Ovary (tissue), 7 donors: ENCODE measurements at regions not wholly inside any gene's neighbourhood (a gene's known extent, or its start where the extent isn't known, plus 50 kb on each side); places are given as distances from the start of the nearest gene placed in this dataset.

Experiments used
- DNase-seq, 5 donors: peaks; one replicate each; pipeline ENCODE4 v3.0.0-alpha.2; 2019 to 2020
- H3K27ac ChIP-seq, 2 donors: fragments of 200-600 bp; one replicate each; pipeline versions ENCODE4 v1.5.1 to v1.8.0; 2019 to 2022
- H3K27me3 ChIP-seq: fragments of 200-600 bp; one replicate; pipeline ENCODE4 v1.8.0; 2022
- H3K36me3 ChIP-seq: fragments of 200-600 bp; sonication (generic); one replicate; pipeline ENCODE4 v1.5.1; 2019
- H3K4me1 ChIP-seq: one replicate; pipeline ENCODE4 v1.8.1; 2013; ENCODE audit warnings: mild to moderate bottlenecking, moderate library complexity; ENCODE audit not compliant: insufficient read depth
- H3K4me3 ChIP-seq: fragments of 200-600 bp; sonication (generic); one replicate; pipeline ENCODE4 v1.5.1; 2017
- H3K9me3 ChIP-seq, 2 donors: fragments of 200-600 bp in 1 of 2; sonication (generic) in 1 of 2; one replicate each; pipeline versions ENCODE4 v1.5.1 to v1.8.1; 2013 to 2019; ENCODE audit warnings: mild to moderate bottlenecking in 1 of 2, moderate library complexity in 1 of 2
- EP300 ChIP-seq: sonication (generic); formaldehyde crosslinking; IDR thresholded peaks from one replicate; pipeline ENCODE4 v1.6.1; 2017; ENCODE audit warnings: antibody characterized with exemption
- POLR2A ChIP-seq: fragments of 450-650 bp; IDR thresholded peaks from one replicate; pipeline ENCODE4 v1.6.1; 2017; ENCODE audit warnings: antibody characterized with exemption, mild to moderate bottlenecking, moderate library complexity
- WGBS, 3 donors: extraction: QIAGEN DNeasy Blood & Tissue Kit in 1 of 3; methylation state at CpG; one replicate each; pipeline versions ENCODE4 v1.1.5 to v1.1.7; 2013 to 2017; 5-methylcytosine and 5-hydroxymethylcytosine counted together
- intact Hi-C, 4 donors: fragments of 100-400 bp; cut with DNase I; formaldehyde crosslinking; loops; one replicate each; pipeline versions ENCODE4 v1.11.0 to v1.15.1; 2022 to 2023
- TF ChIP-seq, protein P1 (sequence below), 3 donors: fragments of 450-650 bp in 2 of 3; fragments of 200-600 bp in 1 of 3; IDR thresholded peaks; one replicate each; pipeline versions ENCODE4 v1.5.1 to v1.8.0; 2016 to 2022; ENCODE audit warnings: antibody characterized with exemption in 3 of 3, mild to moderate bottlenecking in 1 of 3
- donor health status: DM: no; HTN: no; CAD: no; lungs with moderate emphysema.
- donor health status: DM: no; HTN: no; CAD: no.
- donor health status: Bipolar disorder and iron deficiency.
- donor health status: DM: no; HTN: no; CAD: no.
- donor health status: DM: yes; HTN: yes; CAD: no.

DNA sequence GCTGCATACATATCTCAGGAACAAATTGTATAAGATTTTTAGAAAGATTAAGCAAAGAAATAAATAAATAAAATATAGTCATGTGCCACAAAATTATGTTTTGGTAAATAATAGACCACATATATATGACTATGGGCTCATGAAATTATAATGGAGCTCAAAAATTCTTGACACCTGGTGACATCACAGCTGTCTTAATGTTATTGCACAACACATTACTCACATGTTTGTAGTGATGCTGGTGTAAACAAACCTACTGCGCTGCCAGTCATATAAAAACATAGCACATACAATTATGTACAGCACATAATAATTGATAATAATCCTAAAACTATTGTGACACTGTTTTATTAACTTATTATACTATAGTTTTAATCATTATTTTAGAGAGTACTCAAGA lies 1159.1 kb downstream of the SI start:
- Histone ChIP-seq H3K36me3 (no peaks in the 10 kb centered on the region), H3K9me3 (no peaks in the 10 kb centered on the region), H3K27me3 (no peaks in the 10 kb centered on the region), H3K4me1 (no peaks in the 10 kb centered on the region), H3K4me3 (no peak overlapping the region), H3K27ac (no peak overlapping the region)
- intact Hi-C loops, result loop anchor here in 1 of 4 donors (10.0 kb wide), 1 partner anchor 476 kb away; no protein-coding TSS in a partner anchor
- 90 to 95% (median 90%) methylated on average over 1 of the region's 1 CpG for WGBS, 3 donors
- TF ChIP-seq POLR2A (no peak), EP300 (no peak)
- TF ChIP-seq, protein P1, sequence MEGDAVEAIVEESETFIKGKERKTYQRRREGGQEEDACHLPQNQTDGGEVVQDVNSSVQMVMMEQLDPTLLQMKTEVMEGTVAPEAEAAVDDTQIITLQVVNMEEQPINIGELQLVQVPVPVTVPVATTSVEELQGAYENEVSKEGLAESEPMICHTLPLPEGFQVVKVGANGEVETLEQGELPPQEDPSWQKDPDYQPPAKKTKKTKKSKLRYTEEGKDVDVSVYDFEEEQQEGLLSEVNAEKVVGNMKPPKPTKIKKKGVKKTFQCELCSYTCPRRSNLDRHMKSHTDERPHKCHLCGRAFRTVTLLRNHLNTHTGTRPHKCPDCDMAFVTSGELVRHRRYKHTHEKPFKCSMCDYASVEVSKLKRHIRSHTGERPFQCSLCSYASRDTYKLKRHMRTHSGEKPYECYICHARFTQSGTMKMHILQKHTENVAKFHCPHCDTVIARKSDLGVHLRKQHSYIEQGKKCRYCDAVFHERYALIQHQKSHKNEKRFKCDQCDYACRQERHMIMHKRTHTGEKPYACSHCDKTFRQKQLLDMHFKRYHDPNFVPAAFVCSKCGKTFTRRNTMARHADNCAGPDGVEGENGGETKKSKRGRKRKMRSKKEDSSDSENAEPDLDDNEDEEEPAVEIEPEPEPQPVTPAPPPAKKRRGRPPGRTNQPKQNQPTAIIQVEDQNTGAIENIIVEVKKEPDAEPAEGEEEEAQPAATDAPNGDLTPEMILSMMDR (IDR thresholded peaks at IDR 0.05), result no peak
- no peak for DNase-seq

DNA sequence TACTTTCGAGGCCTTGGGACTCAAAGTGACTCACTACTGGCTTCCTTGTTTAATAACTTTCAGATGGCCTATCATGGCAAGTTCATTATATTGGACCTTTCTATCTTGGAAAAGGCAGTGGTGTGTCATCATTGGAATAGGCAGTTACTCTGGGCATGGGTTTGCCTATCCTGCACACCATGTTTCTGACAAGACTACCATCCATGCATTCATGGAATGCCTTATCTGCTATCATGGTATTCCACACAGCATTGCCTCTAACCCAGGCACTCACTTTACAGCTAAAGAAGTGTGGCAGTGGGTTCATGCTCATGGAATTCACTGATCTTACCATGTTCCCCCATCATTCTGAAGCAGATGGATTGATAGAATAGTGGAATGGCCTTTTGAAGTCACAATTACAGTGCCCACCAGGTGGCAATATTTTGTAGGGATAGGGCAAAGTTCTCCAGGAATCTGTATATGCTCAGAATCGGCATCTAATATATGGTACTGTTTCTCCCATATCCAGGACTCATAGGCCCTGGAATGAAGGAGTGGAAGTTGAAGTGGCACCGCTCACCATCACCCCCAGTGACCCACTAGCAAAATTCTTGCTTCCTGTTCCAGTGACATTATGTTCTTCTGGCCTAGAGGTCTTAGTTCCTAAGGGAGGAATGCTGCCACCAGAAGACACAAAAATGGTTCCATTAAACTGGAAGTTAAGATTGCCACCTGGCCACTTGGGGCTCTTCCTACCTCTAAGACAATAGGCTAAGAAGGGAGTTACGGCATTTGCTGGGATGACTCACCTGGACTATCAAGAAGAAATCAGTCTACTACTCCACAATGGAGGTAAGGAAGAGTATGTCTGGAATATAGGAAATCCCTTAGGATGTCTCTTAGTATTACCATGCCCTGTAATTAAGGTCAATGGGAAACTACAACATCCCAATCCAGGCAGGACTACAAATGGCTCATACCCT lies 1161.4 kb downstream of the SI start:
- Histone ChIP-seq H3K4me1 (no peaks in the 10 kb centered on the region), H3K36me3 (no peaks in the 10 kb centered on the region), H3K9me3 (no peaks in the 10 kb centered on the region), H3K27me3 (no peaks in the 10 kb centered on the region), H3K4me3 (no peak overlapping the region), H3K27ac (no peak overlapping the region)
- TF ChIP-seq EP300, result no peak
- TF ChIP-seq, protein P1 (IDR thresholded peaks at IDR 0.05), result no peak
- no peak for TF ChIP-seq POLR2A
- intact Hi-C loops, result loop anchor here in 1 of 4 donors (10.0 kb wide), 1 partner anchor 478 kb away; no protein-coding TSS in a partner anchor
- 93 to 97% (median 93%) methylated on average over 4 of the region's 4 CpGs for WGBS, 3 donors
- DNase-seq, result no peak

DNA sequence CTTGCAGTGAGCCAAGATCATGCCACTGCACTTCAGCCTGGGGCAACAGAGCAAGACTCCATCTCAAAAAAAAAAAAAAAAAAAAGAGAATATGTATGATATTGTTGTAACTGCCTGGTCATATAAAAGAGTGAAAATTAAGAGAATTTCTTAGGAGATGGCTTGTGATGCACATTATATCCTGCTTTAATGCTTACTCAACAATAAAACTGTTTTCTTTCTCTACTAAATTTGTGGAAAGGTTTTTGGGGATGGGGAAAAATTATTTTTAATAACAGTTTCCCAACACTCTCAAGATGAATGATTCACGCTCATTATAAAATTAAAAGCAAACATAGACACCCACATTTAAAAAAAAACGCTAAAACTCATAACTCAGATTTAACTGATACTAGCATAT lies 1163.0 kb downstream of the SI start:
- intact Hi-C loops, result loop anchor here in 1 of 4 donors (10.0 kb wide), 1 partner anchor 480 kb away; no protein-coding TSS in a partner anchor
- Histone ChIP-seq H3K27ac (no peak overlapping the region), H3K36me3 (no peaks in the 10 kb centered on the region), H3K4me3 (no peak overlapping the region), H3K9me3 (no peaks in the 10 kb centered on the region), H3K4me1 (no peaks in the 10 kb centered on the region), H3K27me3 (no peaks in the 10 kb centered on the region)
- TF ChIP-seq EP300 (no peak), POLR2A (no peak)
- TF ChIP-seq, protein P1 (IDR thresholded peaks at IDR 0.05), result no peak
- no peak for DNase-seq
- 92 to 95% (median 94%) methylated on average over 2 of the region's 2 CpGs for WGBS, 3 donors

DNA sequence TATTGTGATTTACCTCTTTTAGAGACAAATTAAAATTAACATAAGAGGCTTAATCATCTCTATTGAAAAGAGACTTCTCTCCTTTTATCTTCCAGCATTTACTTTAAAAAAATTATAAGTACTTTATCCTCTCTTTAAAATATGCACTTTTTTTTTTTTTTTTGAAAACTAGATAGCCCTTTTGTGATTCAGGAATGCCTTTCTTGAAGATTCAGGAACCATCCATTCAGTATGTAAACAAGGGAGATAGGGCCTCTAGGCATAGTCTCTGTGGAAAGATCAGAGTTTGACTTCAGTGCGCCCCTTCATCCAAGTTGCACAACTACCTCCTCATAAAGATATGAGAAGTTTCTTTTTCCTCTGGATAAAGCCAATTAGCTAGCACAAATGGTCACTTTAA lies 1163.7 kb downstream of the SI start:
- Histone ChIP-seq H3K36me3 (no peaks in the 10 kb centered on the region), H3K4me1 (no peaks in the 10 kb centered on the region), H3K9me3 (no peaks in the 10 kb centered on the region), H3K4me3 (no peak overlapping the region), H3K27ac (no peak overlapping the region), H3K27me3 (no peaks in the 10 kb centered on the region)
- 78 to 91% (median 91%) methylated on average over 1 of the region's 1 CpG for WGBS, 3 donors
- no peak for DNase-seq
- TF ChIP-seq, protein P1 (IDR thresholded peaks at IDR 0.05), result no peak
- no peak for TF ChIP-seq POLR2A
- no peak for TF ChIP-seq EP300
- intact Hi-C loops, result loop anchor here in 1 of 4 donors (10.0 kb wide), 1 partner anchor 480 kb away; no protein-coding TSS in a partner anchor
